ENCODE measurements at regions not wholly inside any gene's neighbourhood (a gene's known extent, or its start where the extent isn't known, plus 50 kb on each side); places are given as distances from the start of the nearest gene placed in this dataset.

GRCh38 chr2:217008794-217009193 is 148.9 kb upstream of the TNP1 start:
- no peak for TF ChIP-seq CTCF (IDR thresholded peaks at IDR 0.05; ENCODE audit: insufficient read depth, low read depth, low read length)
- no peak for TF ChIP-seq EZH2 (IDR thresholded peaks at IDR 0.05; ENCODE audit: insufficient read depth, low read length)
